Right lobe of liver (tissue), 6 donors: ENCODE measurements at regions not wholly inside any gene's neighbourhood (a gene's known extent, or its start where the extent isn't known, plus 50 kb on each side); places are given as distances from the start of the nearest gene placed in this dataset.
"Not testable (repeated sequence)": the region's sequence is repeated elsewhere in the genome, so short reads cannot be mapped to it uniquely, and the experiment has no call there.

ENCODE experiments used
- ATAC-seq, 4 donors: fragments of 200-7000 bp; cut with Tn5 transposase; one replicate each; pipeline ENCODE4 v1.9.1; 2020; ENCODE audit warnings: mild to moderate bottlenecking in 4 of 4, moderate library complexity in 4 of 4
- DNase-seq, 3 donors: peaks; one replicate each; pipeline ENCODE4 v3.0.0-alpha.2; 2020
- H3K27ac ChIP-seq, 3 donors: fragments of 200-600 bp; one replicate each; pipeline ENCODE4 v1.8.0; 2022
- H3K27me3 ChIP-seq, 2 donors: fragments of 200-600 bp; one replicate each; pipeline ENCODE4 v1.8.0; 2022
- H3K36me3 ChIP-seq, 4 donors: fragments of 200-600 bp; sonication (generic) in 1 of 4; one replicate each; pipeline versions ENCODE4 v1.5.1 to v1.8.0; 2017 to 2022; ENCODE audit warnings: control low read depth in 1 of 4
- H3K4me1 ChIP-seq, 4 donors: fragments of 200-600 bp; sonication (generic) in 1 of 4; one replicate each; pipeline versions ENCODE4 v1.5.1 to v1.8.0; 2017 to 2022; ENCODE audit warnings: control low read depth in 1 of 4
- H3K4me3 ChIP-seq, 3 donors: fragments of 200-600 bp; one replicate each; pipeline ENCODE4 v1.8.0; 2022
- H3K9me3 ChIP-seq, 4 donors: fragments of 200-600 bp; sonication (generic) in 1 of 4; one replicate each; pipeline versions ENCODE4 v1.5.1 to v1.8.0; 2017 to 2022; ENCODE audit warnings: control low read depth in 1 of 4
- WGBS: methylation state at CpG from one replicate; pipeline ENCODE4 v1.1.6; 2018; ENCODE audit warnings: low coverage, low lambda C conversion rate; ENCODE audit not compliant: insufficient coverage; ENCODE audit errors: missing lambda C conversion rate; 5-methylcytosine and 5-hydroxymethylcytosine counted together
- intact Hi-C, 2 donors: fragments of 100-400 bp; cut with DNase I; formaldehyde crosslinking; loops; one replicate each; pipeline versions ENCODE4 v1.11.2 to v1.14.1; 2022
- donor health status: DM: no; HTN: yes; CAD: no.
- donor health status: DM: no; HTN: no; CAD: no.
- donor health status: DM: no; HTN: no; CAD: no.
- donor health status: DM: no; HTN: yes; CAD: no.
- donor health status: DM: no; HTN: yes; CAD: no.

DNA sequence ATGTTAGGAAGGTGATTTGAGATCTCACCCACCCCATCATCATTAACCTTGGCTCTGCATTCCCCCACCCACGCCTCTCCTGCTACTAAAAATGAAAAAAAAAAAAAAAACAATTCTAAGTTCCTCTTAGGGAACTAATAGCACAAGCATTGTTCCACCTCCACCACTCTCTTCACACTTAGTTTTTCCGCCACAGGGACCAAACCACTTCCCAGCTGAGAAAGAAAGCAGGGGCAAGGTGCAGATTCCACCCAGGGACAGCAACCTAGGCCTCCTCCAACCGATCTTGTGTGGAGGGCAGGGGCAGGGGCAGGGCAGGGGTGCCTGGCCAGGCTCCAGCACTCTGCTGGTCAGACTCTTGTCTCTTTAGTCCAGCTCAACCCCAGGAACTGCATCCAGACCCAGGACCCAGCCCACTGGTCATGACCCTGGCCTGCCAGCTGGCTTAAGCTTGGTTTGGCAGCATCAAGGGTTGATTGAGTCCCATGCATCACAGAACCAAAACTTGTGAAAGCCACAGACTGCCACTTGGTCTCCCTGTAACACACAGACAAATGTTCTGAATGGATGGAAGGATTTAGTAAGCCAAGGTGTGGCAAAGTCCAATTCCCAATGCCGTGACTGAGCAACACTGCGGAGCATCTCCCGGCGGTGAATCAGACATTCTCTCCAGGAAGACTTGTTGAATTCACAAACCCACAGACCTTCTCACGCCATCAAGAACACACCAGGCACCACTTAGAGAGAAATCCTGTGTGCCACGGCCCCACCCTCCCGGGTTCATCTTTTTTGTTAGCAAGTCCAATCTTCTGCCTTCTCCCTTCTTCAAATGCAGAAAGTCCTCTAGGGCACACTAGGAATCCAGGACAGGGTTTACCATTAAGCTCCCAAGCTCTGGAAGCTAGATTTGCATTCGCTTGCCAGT is 900.5 kb downstream of the TUBA3C start:
- H3K27ac ChIP-seq, H3K36me3 ChIP-seq, ATAC-seq, DNase-seq, H3K4me3 ChIP-seq, H3K27me3 ChIP-seq, intact Hi-C loops, H3K9me3 ChIP-seq, H3K4me1 ChIP-seq: not testable (repeated sequence)
- 44% methylated on average over 4 of the region's 11 CpGs for WGBS

- DNase-seq, H3K4me3 ChIP-seq, H3K27me3 ChIP-seq, H3K4me1 ChIP-seq, H3K27ac ChIP-seq, H3K9me3 ChIP-seq, intact Hi-C loops, H3K36me3 ChIP-seq: not testable (repeated sequence)
- peak in 1 of 4 donors; percentile 82 for ATAC-seq
- 36% methylated on average over 4 of the region's 4 CpGs for WGBS
Observed at GRCh38 chr13:18279971-18280370, 901.7 kb downstream of the TUBA3C start.

DNA sequence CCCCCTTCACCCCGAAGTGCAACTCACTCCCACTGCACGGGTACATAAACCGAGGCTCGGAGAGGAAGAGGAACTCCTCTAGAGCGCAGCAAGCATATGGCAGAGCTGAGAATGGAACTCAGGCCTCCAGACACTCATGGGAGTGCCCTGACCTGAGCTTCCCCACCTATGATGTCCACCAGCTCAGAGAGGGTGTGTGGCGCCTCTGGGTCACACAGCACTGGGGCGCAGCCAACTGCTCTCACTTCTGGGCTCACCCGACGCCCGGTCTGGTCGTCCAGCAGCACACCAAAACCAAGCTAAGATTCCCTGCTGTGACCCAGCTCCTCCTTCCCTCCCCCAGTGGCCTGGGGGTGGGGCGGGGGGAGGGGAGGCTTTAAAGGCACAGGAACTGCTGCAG is 904.3 kb downstream of the TUBA3C start:
- H3K36me3 ChIP-seq, DNase-seq, intact Hi-C loops, H3K4me1 ChIP-seq, H3K9me3 ChIP-seq, H3K27ac ChIP-seq, H3K4me3 ChIP-seq, H3K27me3 ChIP-seq, ATAC-seq: not testable (repeated sequence)
- no CpG with 5 or more reads among the region's 12 CpGs for WGBS

- H3K27ac ChIP-seq, H3K9me3 ChIP-seq, H3K4me3 ChIP-seq, DNase-seq, H3K4me1 ChIP-seq, H3K36me3 ChIP-seq, intact Hi-C loops, ATAC-seq, H3K27me3 ChIP-seq: not testable (repeated sequence)
- WGBS = 0% methylated on average over 1 of the region's 6 CpGs
Observed at GRCh38 chr13:18276280-18276679, 905.3 kb downstream of the TUBA3C start.

DNA sequence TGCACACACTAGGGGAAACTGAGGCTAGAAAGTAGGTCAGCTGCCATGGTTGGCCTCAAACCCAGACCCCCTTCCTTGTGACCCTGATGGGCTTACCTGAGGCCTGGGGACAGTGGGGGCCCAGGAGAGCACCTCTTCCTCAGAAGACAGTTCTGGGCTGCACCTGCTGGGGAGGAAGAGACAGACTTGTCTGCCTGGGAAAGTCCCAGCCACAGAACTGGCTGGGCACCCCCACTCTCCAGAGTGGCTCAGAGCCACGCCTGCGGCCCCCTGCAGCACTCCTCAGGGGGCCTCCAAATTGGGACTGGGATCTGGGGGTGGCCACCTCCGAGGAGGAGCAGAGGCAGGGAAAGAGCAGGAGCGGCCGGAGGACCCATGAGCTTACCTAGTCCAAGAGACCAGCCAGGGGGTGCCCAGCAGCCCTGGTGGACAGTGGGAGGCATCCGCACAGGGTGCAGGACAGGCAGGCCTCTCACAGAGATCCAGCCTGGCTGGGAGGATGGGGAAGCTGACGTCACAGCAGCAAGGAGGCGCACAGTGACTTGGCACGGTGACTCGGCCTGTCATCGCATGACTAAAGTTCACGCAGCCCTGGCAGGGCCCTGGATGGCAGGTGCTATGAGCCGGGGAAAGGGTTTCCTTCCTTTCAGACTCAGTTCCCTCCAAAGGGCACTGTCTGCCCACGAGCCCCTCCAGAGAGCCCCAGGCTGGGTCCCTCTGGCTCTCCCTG is 907.7 kb downstream of the TUBA3C start:
- intact Hi-C loops, H3K4me1 ChIP-seq, H3K27me3 ChIP-seq, H3K9me3 ChIP-seq, H3K36me3 ChIP-seq, H3K4me3 ChIP-seq, DNase-seq, H3K27ac ChIP-seq: not testable (repeated sequence)
- 48% methylated on average over 5 of the region's 14 CpGs for WGBS
- ATAC-seq = peak in 3 of 4 donors; percentile 11 to 37 (median 30)

DNA sequence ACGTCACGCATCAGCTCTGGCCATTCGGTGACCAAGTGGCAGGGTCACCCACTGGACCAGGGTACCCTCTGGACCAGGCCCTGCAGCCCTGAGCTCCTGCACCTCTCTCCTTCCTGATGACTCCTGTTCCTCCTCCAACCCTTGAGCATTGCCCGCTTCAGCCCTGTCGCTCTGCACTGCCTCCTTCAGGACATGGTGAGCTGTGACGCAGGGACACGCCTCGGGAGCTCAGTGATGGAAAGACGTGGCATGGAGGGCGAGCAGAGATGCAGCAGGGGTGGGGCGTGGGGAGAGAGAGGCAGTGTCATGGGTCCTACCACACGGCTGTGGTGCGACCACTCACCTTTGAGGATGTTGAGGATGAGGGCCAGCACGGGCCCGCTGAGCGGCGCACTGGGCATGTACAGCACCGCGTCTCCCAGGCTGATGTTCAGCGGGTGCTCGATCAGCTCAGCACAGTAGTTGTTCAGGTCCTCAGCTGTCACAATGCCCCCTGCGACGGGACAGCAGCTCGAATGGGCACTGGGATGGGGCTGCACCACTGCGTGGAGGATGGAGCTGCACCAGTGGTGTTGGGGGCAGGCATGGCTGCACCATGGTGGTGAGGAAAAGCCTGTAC is 922.7 kb downstream of the TUBA3C start:
- DNase-seq = not testable (repeated sequence)
- WGBS = 60% methylated on average over 8 of the region's 25 CpGs

GRCh38 chr13:18257686-18258085 is 923.9 kb downstream of the TUBA3C start:
- H3K4me1 ChIP-seq, H3K4me3 ChIP-seq, H3K9me3 ChIP-seq, intact Hi-C loops, ATAC-seq, H3K36me3 ChIP-seq, H3K27me3 ChIP-seq, H3K27ac ChIP-seq: not testable (repeated sequence)
- 35% methylated on average over 7 of the region's 9 CpGs for WGBS
- DNase-seq = peak in 1 of 3 donors; percentile 22

More for the DNA sequence above, 922.7 kb downstream of the TUBA3C start:
- H3K27ac ChIP-seq, intact Hi-C loops, H3K9me3 ChIP-seq, H3K36me3 ChIP-seq, H3K27me3 ChIP-seq, H3K4me3 ChIP-seq, H3K4me1 ChIP-seq, ATAC-seq: not testable (repeated sequence)

- ATAC-seq, DNase-seq, H3K4me1 ChIP-seq, intact Hi-C loops, H3K4me3 ChIP-seq, H3K36me3 ChIP-seq, H3K27me3 ChIP-seq, H3K27ac ChIP-seq, H3K9me3 ChIP-seq: not testable (repeated sequence)
- 71% methylated on average over 5 of the region's 12 CpGs for WGBS
Observed at GRCh38 chr13:18252848-18253247, 928.8 kb downstream of the TUBA3C start.

- H3K36me3 ChIP-seq, H3K27ac ChIP-seq, H3K27me3 ChIP-seq, DNase-seq, ATAC-seq, H3K4me1 ChIP-seq, intact Hi-C loops, H3K9me3 ChIP-seq, H3K4me3 ChIP-seq: not testable (repeated sequence)
- WGBS = 64% methylated on average over 8 of the region's 12 CpGs
Observed at GRCh38 chr13:18248533-18249240, 932.9 kb downstream of the TUBA3C start.

DNA sequence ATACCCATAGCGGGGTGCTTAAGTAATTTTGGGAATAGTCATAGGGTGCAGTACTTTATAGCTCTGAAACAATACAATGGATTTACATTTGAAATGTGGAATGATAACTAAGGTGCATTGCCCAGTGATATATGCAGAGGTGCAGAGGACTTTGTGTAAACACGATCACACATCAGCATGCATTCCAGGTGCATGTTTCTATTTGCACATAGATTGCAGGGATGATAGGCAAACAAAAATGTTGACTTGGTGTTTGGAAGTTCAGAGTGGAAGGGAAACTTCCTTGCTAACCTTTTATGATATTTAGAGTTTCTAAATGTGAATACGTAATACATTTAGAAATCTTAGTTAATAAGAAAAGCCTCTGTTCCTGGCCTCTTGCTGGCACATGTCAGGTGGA is 941.5 kb downstream of the TUBA3C start:
- H3K27me3 ChIP-seq, H3K27ac ChIP-seq, ATAC-seq, H3K36me3 ChIP-seq, intact Hi-C loops, H3K9me3 ChIP-seq, H3K4me3 ChIP-seq, H3K4me1 ChIP-seq, DNase-seq: not testable (repeated sequence)
- 23% methylated on average over 3 of the region's 3 CpGs for WGBS
